ENCODE measurements at regions not wholly inside any gene's neighbourhood (a gene's known extent, or its start where the extent isn't known, plus 50 kb on each side); places are given as distances from the start of the nearest gene placed in this dataset.

DNA sequence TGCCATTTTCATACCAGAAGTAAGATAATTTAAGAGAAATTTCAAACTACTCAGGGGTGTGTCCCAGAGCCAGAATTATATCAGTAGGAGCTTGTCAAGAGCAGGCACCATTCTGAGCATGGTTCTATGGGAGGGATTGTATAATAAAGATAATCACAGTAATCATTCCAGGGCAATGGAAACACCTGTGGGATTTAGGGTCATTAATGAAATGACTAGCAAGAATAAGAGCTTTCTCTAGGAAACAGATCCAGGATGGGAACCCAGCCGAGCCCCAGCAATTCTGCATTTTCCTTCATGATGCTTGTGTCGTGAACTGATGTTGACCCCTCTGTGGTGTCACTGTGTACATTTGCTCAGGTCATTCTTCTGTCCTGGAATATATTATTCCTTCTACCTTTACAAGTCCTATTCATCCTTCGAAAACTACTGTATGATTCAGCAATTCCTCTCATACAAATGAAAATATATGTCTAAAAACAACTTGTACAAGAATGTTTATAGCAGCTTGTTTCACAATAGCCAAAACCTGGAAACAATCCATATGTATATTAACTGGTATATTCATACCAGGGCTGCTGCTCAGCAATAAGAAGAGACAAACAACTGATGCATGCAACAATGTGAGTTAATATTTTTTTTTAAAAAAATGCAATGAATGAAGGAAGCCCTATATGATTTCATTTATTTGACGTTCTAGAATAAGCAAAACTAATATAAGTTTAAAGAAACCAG is 687.8 kb upstream of the KLHL29 start:
- Histone ChIP-seq H3K9me3 (ENCODE audit: control insufficient read depth, insufficient read depth, low read depth, low read length) (no peaks in the 10 kb centered on the region), H3K4me1 (ENCODE audit: control insufficient read depth, insufficient read depth, low read length) (no peaks in the 10 kb centered on the region), H3K4me3 (ENCODE audit: low read depth, low read length) (no peak overlapping the region), H3K36me3 (ENCODE audit: control insufficient read depth in 2 of 2, insufficient read depth in 1 of 2, low read length in 2 of 2) (no peaks in the 10 kb centered on the region), H3K27ac (ENCODE audit: extremely low read depth, low read depth, low read length) (no peak overlapping the region)
- ChIA-PET CTCF (interaction anchor here (0.5 to 0.6 kb wide), 3 partner anchors 79 to 875 kb away, joined by 3 read pairs; no protein-coding TSS in a partner anchor), POLR2A (no interaction called here)
- no peak for TF ChIP-seq ZNF404 (tag by site-specific recombination; IDR thresholded peaks at IDR 0.05)
- no peak for TF ChIP-seq ZFHX2 (tag by site-specific recombination; conservative IDR thresholded peaks at IDR 0.05)
- no peak for TF ChIP-seq ZNF621 (tag by site-specific recombination; IDR thresholded peaks at IDR 0.05)
- no peak for TF ChIP-seq ZNF585B (tag by site-specific recombination; IDR thresholded peaks at IDR 0.05)
- no peak for TF ChIP-seq PRDM1 (tag by site-specific recombination; IDR thresholded peaks at IDR 0.05)
- TF ChIP-seq TRIM28 (IDR thresholded peaks at IDR 0.05; ENCODE audit: borderline replicate concordance, low read length) = no peak

GRCh38 chr2:22701561-22702160 is 683.3 kb upstream of the KLHL29 start:
- H3K4me1 ChIP-seq (ENCODE audit: control insufficient read depth, insufficient read depth, low read length) = no peaks in the 10 kb centered on the region
- H3K36me3 ChIP-seq (ENCODE audit: control insufficient read depth in 2 of 2, insufficient read depth in 1 of 2, low read length in 2 of 2) = no peaks in the 10 kb centered on the region
- TF ChIP-seq ZFP41 (tag by site-specific recombination; IDR thresholded peaks at IDR 0.05; ENCODE audit: borderline replicate concordance) = no peak
- no peak for TF ChIP-seq ZNF692 (tag by site-specific recombination; IDR thresholded peaks at IDR 0.05)
- no peak for TF ChIP-seq ZNF169 (tag by site-specific recombination; IDR thresholded peaks at IDR 0.05)
- TF ChIP-seq ZNF174 (tag by site-specific recombination; IDR thresholded peaks at IDR 0.05) = no peak
- no peak for TF ChIP-seq ZFP37 (tag by site-specific recombination; IDR thresholded peaks at IDR 0.05)
- no peak for TF ChIP-seq KLF10 (tag by site-specific recombination; IDR thresholded peaks at IDR 0.05)
- TF ChIP-seq ZNF555 (tag by site-specific recombination; conservative IDR thresholded peaks at IDR 0.05) = no peak
- TF ChIP-seq ZNF26 (tag by site-specific recombination; IDR thresholded peaks at IDR 0.05) = no peak
- no peak for TF ChIP-seq ZSCAN5A (tag by site-specific recombination; IDR thresholded peaks at IDR 0.05)
- TF ChIP-seq HOXC10 (CRISPR knock-in tag; IDR thresholded peaks at IDR 0.05) = no peak
- no peak for TF ChIP-seq FEZF1 (tag by site-specific recombination; IDR thresholded peaks at IDR 0.05)
- no peak for TF ChIP-seq ZBTB20 (tag by site-specific recombination; IDR thresholded peaks at IDR 0.05)
- no peak overlapping the region for H3K4me3 ChIP-seq (ENCODE audit: low read depth, low read length)
- H3K27ac ChIP-seq (ENCODE audit: extremely low read depth, low read depth, low read length) = no peak overlapping the region
- ChIA-PET CTCF (no interaction called here), POLR2A (no interaction called here)
- H3K9me3 ChIP-seq (ENCODE audit: control insufficient read depth, insufficient read depth, low read depth, low read length) = no peaks in the 10 kb centered on the region

Measured in HEK293 (cell line).